ENCODE measurements at regions not wholly inside any gene's neighbourhood (a gene's known extent, or its start where the extent isn't known, plus 50 kb on each side); places are given as distances from the start of the nearest gene placed in this dataset.

- DNase-seq (ENCODE audit: low read depth in 2 of 2): no peak
Observed at GRCh38 chr1:83581747-83582146, 417.2 kb downstream of the TTLL7 start.

GRCh38 chr1:83574791-83575190 is 424.1 kb downstream of the TTLL7 start:
- no peak for DNase-seq (ENCODE audit: low read depth in 2 of 2)

GRCh38 chr1:83573776-83574175 is 425.2 kb downstream of the TTLL7 start:
- no peak for DNase-seq (ENCODE audit: low read depth in 2 of 2)

- DNase-seq (ENCODE audit: low read depth in 2 of 2): peak in 1 of 2 experiments; percentile 6
Observed at GRCh38 chr1:83571536-83571935, 427.4 kb downstream of the TTLL7 start.

GRCh38 chr1:83561346-83561745 is 437.6 kb downstream of the TTLL7 start:
- DNase-seq (ENCODE audit: low read depth in 2 of 2): peak in 1 of 2 experiments; percentile 4

- DNase-seq (ENCODE audit: low read depth in 2 of 2): peak in 1 of 2 experiments; percentile 13
Observed at GRCh38 chr1:83559129-83559840, 439.6 kb downstream of the TTLL7 start.

GRCh38 chr1:83555871-83556270 is 443.1 kb downstream of the TTLL7 start:
- DNase-seq (ENCODE audit: low read depth in 2 of 2): no peak

GRCh38 chr1:83554174-83554573 is 444.8 kb downstream of the TTLL7 start:
- DNase-seq (ENCODE audit: low read depth in 2 of 2): no peak

- no peak for DNase-seq (ENCODE audit: low read depth in 2 of 2)
Observed at GRCh38 chr1:83552820-83553219, 446.1 kb downstream of the TTLL7 start.

- DNase-seq (ENCODE audit: low read depth in 2 of 2): no peak
Observed at GRCh38 chr1:83548311-83548710, 450.6 kb downstream of the TTLL7 start.

GRCh38 chr1:83547901-83548300 is 451.0 kb downstream of the TTLL7 start:
- peak; percentile 90 for DNase-seq (ENCODE audit: low read depth in 2 of 2)

- peak; percentile 62 to 69 for DNase-seq (ENCODE audit: low read depth in 2 of 2)
Observed at GRCh38 chr1:83546874-83547273, 452.1 kb downstream of the TTLL7 start.

GRCh38 chr1:83545066-83545862 is 453.7 kb downstream of the TTLL7 start:
- no peak for DNase-seq (ENCODE audit: low read depth in 2 of 2)

- DNase-seq (ENCODE audit: low read depth in 2 of 2): no peak
Observed at GRCh38 chr1:83543222-83543973, 455.5 kb downstream of the TTLL7 start.

- DNase-seq (ENCODE audit: low read depth in 2 of 2): no peak
Observed at GRCh38 chr1:83531521-83532309, 467.2 kb downstream of the TTLL7 start.

- DNase-seq (ENCODE audit: low read depth in 2 of 2): no peak
Observed at GRCh38 chr1:83530506-83530905, 468.4 kb downstream of the TTLL7 start.

- DNase-seq (ENCODE audit: low read depth in 2 of 2): no peak
Observed at GRCh38 chr1:83527987-83528386, 470.9 kb downstream of the TTLL7 start.

- no peak for DNase-seq (ENCODE audit: low read depth in 2 of 2)
Observed at GRCh38 chr1:83520797-83521196, 478.1 kb downstream of the TTLL7 start.

- DNase-seq (ENCODE audit: low read depth in 2 of 2): peak; percentile 85 to 88
Observed at GRCh38 chr1:83516369-83516768, 482.6 kb downstream of the TTLL7 start.

GRCh38 chr1:83515578-83516154 is 483.3 kb downstream of the TTLL7 start:
- no peak for DNase-seq (ENCODE audit: low read depth in 2 of 2)
